ENCODE measurements at regions not wholly inside any gene's neighbourhood (a gene's known extent, or its start where the extent isn't known, plus 50 kb on each side); places are given as distances from the start of the nearest gene placed in this dataset.
"Not testable (repeated sequence)": the region's sequence is repeated elsewhere in the genome, so short reads cannot be mapped to it uniquely, and the experiment has no call there.

DNA sequence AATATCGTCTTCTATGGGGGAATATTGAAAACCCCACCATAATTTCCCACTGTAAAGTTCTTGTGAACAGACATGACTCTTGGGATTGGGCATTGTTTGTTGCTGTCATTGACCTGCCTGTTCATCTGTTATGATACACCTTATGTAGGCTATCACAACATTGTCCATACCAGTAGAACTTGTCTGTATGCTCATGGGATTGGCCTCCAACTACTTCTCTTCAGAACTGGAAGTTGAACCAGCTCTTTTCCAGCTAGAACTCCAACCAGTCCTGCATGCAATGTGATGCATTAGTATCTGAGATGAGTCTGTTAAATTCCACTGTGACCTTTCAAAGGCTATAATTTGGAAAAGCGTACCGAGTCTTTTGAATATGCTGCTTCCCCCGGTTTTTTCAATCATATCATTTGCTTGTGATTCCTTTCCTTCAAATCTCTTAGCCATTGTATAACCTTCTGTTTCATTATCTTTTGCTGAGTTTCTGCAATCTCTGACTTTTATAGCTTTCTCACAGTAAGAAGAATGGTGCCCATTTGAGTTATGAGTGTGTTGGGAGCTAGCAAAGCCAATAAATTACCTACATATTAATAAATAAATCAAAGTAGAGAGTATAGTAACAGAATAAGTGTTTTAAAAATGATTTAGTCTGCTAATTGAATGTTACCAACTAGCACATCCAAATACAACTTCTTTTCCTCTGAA, 101.9 kb downstream of the PLK2 start:
- no peak for DNase-seq

DNA sequence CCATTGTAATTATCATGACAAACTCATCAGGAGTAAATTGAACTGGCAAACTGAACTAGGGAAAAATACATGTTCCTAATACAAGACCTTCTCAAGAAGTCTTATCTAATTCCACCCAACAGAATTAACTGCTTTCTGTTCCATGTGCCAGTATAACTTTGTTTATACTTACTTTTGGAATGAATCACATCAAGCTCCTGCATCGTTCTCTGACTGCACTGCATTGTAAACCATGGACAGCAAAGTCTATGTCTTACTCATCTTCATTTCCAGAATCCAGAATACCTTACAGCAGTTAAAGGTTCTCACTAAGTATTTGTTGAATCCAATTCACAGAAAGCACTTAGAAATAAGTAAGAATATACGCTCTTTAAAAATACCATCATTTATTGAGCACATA, 102.8 kb downstream of the PLK2 start:
- no peak for DNase-seq

DNA sequence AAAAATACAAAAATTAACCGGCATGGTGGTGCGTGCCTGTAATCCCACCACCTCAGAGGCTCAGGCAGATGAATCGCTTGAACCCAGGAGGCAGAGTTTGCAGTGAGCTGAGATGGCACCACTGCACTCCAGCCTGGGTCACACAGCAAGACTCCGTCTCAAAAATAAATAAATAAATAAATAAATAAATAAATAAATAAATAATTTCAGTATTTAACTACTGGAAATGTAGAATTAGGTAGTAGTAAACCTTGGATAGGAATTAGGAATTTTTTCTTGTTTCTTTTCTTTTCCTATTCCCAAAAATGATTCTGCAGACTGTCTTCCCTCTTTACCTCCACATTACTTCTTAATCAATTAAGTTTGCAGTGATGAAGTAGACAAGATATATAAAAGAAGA, 103.2 kb downstream of the PLK2 start:
- no peak for DNase-seq

DNA sequence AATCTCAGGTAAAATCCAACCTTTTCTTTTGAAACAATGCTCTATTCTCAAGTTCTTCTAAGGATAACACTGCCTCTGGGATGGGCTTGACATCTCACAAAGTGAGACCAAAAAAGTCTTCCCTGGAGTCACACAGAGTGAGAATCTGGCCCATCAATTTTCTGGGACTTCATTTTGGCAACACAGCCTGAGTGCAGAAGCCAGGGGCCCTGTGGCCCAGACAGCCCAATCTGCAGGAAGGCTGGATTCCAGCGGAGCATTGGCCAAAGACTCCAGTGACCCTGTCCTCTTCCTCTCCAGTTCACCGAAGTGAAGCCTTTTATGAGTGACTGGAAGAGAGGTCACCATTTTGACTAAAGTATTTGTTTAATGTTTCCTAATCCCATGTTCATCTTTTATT, 105.1 kb downstream of the PLK2 start:
- no peak for DNase-seq

DNA sequence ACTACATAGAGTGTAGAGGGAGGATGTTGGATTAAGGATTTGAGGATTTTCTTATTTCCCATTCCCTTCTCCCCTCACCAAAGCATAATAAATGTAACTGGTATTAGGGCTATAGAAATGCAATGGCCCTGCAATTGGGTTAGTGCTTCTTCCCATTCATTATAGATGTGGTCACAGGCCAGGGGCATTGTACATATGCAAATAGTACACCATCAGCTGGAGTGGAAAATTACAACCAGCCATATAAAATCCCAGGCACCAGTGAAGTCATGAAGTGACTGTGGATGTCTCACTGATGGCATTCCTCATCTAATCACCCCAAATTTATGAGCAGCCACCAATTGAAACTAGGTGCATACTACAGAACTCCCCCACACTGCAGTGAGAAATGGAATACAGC, 105.9 kb downstream of the PLK2 start:
- no peak for DNase-seq

DNA sequence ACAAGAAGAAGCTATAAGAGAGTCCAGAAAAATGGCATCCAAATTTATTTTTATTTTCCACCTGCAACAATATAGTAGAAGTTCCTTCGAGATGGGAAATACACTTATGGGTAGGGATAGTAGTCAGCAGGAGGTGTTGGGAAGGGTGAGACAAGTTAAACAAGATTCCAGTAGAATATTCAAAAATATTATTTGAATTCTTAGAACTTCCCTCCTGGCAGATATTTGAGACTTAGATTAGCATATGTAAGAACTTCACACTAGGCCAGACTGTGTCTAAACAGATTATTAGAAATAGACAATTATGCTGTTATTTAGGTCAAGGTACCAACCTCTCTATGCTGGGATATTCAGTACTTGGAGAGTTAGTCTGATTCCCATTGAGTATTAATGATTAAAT, 108.7 kb downstream of the PLK2 start:
- DNase-seq, result no peak

DNA sequence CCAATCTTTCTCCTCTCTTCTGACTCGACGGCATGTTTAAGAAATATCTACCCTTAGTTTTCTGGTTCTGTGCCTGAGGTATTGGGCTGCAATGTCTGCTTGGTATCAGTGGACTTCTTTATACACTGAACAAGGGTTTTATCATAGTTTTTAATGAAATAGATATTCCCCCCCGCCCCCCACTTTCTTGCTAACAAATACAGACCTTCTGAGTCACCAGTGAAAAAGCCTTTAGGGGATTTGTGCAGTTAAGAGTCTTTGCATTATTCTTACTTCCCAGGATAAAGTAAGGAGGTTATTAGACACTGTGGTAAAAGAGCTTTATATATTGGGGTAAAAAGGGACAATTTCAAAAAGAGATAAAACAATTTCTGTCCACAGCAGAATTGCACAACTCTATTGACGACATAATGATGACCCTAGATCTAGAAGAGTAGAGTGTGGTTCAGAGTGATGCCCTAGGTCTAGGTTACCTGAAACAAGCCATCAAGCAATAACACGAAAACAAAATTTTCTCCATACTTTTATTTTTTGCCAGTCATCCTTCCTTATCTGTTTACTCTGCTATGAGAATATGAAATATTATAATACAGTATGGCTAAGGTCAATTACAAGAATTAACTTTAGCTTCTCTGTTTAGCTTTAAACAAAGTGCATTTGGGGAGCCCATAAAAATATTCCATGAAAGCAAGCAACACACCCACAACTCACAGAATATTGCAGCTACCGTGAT, 110.7 kb downstream of the PLK2 start:
- no peak for DNase-seq

DNA sequence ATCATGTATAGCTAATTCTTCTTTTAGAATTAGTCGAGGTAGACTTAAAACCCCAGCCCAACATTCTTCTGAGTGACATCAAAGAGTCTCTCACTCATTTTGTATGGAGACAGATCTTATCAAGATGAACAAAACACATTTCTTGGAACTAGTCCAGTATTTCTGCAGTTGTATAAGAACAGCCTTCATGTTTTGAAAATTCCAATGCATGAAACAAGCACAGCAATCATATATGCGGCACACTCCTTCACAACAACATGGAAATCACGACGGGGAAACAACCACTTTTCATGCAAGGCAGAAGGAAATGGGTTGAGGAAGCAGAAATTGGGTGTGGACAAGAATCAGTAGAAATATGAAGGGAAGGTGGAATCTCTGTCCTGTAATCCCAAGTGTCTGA, 113.8 kb downstream of the PLK2 start:
- no peak for DNase-seq

DNA sequence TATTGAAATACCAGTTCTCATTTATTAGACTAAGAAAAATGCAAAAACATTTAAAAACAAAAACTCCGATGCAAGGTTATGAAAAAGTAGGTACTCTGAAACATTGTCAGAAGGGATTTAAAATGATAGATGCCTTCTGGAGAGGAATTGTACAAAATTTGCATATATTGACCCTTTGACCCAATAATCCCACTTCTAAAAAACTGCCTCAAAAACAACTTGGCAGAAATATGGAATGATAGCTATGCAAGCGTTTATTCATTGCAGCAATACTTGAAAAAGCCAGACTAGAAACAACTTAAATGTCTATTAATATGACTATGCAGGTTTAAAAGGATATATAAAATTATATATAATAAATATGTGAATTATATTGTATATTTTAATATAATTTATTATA, 118.4 kb downstream of the PLK2 start:
- no peak for DNase-seq

DNA sequence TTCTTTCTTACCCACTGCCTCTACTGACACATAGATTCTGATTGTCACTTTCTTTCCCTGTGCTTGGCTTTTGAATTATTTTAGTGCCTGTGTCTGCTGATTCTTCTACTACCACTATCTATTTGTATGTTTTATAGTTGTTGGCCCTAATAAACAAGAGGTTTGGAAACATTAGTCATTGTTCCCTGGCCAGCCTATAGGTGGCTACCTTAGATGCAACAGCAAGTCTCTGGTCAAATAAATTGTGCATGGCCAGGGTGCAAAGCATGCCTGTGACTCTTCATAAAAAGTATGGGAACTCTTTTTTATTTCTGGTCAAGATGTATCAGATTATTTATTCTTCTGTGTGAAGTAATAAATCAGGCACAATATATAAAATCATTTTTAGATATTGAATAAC, 124.4 kb downstream of the PLK2 start:
- no peak for DNase-seq

DNA sequence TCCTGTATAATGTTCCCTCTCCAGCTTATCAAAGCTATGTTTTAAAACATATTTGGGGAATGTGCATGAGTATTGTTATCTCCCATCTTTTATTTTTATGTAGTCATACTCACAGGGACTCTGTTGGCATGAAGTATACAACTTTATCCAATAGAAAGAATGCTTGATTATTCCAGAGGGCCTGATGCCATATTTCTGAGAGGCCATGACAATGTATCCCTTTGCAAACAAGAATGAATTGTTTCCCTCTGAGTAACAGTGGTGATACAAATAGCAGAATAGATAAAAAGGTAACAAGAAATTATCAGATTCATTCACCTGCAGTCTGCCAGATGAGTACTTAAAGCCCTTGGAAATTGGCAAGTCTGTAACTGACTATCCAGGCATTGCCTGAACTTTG, 125.9 kb downstream of the PLK2 start:
- no peak for DNase-seq

DNA sequence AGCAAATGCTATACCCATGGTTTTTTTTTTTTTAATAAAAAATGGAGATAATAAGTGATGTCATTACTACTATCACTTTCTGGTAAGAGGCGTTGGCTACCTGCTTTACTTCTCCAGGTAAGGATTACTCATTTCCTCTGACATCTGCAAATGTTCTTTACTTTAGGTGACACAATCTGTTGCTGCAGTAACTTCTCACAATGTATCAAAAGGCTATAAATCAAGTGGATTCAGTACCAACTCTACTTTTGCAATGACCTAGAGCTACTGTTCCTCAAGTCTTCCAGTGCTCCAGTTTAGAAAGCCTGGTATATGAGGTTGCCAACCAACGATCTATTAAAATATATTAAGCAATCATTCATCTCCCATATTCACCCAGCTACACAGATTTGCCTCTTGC, 129.1 kb downstream of the PLK2 start:
- no peak for DNase-seq

DNA sequence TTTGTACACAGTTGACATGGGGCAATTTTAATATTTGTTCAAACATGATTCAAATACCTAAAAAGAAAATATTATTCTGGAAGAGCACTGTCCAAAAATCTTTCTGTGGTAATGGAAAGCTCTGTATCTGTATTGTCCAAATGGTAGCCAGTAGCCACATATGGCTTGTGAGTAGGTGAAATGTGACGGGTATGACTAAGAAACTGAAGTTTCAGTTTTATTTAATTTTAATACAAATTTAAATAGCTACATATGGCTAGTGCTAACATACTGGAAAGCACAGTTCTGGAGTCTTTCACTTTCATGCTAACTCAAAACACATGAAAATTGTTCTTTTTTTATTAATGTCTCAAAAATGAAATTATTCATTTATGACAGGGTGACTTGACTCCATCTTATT, 132.6 kb downstream of the PLK2 start:
- DNase-seq, result no peak

DNA sequence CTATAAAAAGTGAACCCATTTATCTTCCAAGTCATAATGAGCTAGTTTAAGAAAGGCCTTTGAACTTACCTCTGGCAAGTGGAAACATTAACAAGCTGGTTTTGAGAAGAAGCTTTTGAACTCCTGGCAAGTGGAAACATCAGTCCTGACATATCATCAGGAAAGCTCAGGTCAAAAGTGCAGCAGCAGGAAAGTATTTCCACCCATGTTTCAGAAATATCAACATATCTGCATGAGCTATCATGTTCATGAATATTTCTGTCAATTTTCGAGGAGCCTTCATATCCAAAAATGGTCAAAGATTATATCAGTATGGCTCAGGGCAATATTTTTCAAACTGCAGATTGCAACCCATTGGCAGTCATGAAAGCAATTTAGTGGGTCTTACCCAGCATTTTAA, 133.9 kb downstream of the PLK2 start:
- DNase-seq, result no peak

DNA sequence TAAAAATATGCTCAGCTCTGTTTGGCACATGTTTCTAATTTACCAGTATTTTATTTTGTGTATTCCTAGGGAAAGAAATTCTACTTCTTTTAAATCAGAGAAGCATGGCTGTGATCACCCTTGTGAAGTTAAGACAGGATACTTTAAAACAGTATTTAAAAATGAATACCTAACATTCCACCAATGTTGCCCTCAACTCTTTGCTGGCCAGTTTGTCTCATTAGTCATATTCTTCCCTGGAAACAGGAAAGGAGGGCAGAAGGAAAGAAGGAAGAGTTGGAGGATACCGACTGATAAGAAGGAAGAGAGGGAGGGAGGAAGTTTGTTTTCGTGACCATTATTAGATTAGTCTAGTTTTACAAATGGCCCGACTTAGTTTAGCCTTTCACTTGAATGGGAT, 137.4 kb downstream of the PLK2 start:
- DNase-seq, result no peak

DNA sequence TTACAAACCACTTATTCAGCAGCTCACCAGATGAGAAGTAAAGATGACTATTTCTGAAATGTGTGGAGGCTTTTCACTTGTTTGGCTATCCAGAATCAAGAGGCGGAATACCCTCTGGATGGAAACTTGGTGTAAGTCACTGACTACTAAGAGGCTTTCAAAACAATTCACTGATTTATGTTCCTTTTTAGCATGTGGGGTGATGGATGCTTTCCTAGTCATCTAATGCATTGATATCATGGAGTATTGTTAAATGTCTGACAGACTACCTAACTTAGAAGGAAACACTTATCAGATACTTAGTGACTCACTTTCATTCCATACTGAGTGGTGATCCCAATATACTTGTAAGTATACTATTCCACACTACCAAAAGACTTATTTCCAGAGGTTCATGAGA, 141.4 kb downstream of the PLK2 start:
- no peak for DNase-seq

DNA sequence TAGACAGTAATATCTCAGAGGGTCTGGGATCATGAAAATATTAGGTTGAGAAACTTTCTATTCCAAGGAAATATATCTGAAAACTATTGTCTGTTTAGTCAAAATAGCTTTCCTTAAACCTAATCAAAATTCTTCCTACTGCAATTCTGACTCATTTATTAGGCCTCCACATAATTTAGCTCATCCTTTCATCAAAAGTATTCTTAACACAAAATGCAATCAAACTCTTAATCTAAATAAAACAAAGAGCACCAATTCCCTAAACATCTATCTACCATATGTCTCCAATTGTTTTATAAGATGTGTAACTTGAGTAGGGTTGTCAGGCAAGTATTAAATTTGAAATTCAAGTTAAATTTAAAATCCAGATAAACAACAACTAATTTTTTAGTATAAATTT, 142.1 kb downstream of the PLK2 start:
- DNase-seq, result no peak

DNA sequence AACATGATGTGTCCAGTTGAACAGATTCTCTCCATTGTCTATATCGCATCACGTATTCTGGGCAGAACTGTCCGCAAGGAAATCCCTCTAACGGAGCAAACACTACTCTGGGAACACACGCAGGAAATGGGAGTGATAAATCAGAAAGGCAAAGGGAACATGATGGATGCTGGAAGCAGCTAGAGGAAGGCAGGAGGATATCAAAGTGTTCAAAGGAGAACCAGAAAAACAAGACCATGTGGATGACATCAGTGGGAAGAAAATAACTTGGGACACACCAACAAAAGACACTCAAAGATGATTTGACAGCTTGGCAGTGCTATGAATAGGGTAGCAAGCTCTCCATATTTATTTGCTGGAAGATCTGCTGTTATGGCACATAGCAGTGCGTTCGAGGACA, 142.9 kb downstream of the PLK2 start:
- DNase-seq, result no peak

DNA sequence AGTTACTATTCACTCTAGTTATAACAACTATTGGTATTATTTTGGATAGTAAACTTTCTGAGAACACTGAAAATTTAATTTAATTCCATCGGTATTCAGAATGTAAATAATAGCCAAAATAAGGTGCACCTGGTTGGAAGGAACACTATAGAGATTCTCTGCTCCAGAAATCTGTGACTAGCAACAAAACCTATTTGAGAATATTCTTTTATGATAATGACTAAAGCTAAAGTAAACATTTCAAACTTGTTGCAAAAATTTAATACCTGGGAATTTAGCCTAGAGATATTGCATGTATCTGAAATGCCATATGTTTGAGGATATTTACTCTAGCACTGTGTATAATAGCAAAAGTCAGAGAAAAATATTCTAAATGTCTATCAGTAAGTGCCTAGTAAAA, 144.1 kb downstream of the PLK2 start:
- no peak for DNase-seq

DNA sequence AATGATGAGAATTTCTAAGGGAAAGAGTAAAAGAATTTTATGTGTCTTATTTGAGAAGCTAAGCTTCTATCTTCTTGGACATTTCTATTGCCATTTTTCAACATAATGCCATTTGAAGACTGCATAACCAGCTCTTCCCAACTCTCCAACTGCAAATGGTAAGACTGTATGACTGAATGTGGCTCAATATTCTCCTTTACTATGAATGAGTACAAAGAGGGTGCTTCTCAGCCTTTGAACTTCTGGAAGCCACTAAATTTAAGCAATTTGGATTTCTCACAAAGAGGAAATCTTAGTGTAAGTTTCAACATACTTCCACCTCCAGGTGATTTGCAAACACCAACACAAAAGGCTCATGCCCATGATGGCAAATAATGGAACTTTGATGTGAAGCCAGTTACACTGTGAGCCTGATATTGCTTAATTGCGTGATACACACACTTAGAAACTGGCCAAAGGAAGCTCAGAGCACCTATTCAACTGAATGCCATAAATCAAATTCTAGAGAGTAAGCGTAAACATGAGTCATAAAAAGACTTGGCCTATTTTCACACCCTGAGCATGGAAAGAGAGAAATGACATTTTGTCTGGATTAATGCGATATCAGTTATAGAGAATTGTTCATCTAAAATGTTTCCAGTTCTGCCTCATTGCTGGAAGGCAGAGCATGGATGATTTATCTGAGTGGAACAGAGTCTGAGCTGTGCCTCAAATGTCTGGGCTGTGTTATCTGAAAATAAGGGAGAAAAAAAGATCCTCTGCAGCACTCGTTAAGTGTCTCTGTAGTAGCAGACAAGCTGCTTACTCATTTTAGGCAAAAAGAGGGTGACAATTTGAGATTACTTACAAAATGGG, 145.3 kb downstream of the PLK2 start:
- DNase-seq, result no peak

DNA sequence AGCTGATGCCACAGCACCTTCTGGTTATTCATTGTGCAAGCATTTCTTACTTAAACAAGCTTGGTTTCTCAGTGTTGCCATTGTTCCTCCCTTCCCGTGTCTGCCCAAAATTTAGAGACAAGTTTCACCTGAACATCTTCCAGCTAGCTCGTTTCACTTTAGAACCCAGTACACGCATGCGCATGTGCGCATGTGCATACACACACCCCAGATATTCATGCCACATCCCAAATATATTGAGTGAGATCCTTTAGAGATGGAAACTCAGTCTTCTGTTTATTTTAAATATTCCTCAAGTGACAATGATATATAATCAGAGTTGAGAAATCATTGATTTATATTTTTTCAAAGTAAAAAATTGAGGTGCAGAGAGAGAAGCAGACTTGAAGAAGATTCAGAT, 147.6 kb downstream of the PLK2 start:
- DNase-seq, result no peak

DNA sequence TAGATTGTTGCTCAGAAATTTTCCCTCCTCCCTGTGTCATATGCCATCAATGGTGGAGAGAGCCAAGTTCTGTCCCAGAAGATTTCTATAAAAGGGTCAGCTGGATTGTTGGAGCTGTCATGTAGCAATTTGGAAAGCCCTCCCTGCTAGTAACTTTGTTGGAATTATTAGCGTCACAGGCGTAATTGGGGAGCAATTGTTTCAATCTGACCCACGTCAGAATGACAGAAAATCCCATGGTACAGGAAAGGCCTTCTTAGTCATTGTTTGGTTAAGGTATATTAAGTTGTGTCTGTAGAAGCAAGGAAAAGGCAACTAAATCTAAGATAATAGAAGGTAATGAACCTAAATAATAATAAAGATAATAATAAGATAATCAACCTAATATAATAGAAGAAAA, 148.4 kb downstream of the PLK2 start:
- DNase-seq, result no peak

DNA sequence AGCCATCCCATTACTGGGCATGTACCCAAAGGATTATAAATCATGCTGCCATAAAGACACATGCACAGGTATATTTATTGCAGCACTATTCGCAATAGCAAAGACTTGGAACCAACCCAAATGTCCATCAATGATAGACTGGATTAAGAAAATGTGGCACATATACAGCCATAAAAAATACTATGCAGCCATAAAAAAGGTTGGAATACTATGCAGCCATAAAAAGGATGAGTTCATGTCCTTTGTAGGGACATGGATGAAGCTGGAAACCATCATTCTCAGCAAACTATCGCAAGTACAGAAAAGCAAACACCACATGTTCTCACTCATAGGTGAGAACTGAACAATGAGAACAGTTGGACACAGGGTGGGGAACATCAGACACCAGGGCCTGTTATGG, 151.5 kb downstream of the PLK2 start:
- not testable (repeated sequence) for DNase-seq

All from hypothalamus (tissue), 51 donors.